HG03432 (cell line): ENCODE measurements at regions not wholly inside any gene's neighbourhood (a gene's known extent, or its start where the extent isn't known, plus 50 kb on each side); places are given as distances from the start of the nearest gene placed in this dataset.
"Not testable (repeated sequence)": the region's sequence is repeated elsewhere in the genome, so short reads cannot be mapped to it uniquely, and the experiment has no call there.

ENCODE experiments used
- ATAC-seq: cut with Tn5 transposase; IDR thresholded peaks from one replicate; pipeline ENCODE4 v1.9.1; 2021; ENCODE audit warnings: mild to moderate bottlenecking, moderate library complexity; ENCODE audit not compliant: unreplicated experiment

DNA sequence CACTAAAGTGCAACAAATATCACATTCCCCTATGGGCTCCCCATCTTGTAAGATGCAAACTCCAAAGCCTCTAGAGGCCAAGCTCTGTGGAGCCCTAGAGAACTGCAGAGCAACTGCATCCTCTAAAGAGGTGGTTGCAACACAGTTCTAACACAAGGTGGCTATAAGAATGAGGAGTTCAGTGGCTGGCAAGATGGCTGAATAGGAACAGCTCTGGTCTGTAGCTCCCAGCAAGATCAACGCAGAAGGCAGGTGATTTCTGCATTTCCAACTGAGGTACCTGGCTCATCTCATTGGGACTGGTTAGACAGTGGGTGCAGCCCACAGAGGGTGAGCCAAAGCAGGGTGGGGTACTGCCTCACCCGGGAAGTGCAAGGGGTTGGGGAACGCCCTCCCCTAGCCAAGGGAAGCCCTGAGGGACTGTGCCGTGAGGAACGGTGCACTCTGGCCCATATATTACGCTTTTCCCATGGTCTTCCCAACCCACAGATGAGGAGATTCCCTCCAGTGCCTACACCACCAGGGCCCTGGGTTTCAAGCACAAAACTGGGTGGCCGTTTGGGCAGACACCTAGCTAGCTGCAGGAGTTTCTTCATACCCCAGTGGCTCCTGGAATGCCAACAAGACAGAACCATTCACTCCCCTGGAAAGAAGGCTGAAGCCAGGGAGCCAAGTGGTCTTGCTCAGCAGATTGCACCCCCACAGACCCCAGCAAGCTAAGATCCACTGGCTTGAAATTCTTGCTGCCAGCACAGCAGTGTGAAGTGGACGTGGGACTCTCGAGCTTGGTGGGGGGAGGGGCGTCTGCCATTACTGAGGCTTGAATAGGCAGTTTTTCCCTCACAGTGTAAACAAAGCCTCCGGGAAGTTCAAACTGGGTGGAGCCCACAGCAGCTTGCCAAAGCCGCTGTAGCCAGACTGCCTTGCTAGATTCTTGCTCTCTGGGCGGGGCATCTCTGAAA is 188.6 kb upstream of the EGLN3 start:
- ATAC-seq = not testable (repeated sequence)

DNA sequence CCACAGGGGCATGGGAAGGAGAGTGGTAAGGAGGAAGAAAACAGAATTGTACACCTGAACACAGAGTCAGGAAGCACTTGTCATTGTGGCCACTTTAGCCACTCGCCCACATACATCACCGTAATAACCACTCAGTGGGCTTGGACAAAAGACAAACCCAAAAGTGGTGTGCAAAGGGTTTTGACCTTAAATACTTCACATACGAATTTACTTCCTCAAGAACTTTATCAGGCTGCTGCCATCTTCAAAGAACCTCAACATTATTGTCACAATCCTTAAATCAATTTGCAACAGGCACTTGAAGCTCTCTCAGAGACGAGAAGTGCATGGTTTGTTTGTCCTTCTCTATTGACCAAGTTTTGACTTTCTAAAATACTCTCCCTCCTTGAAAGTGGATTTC is 187.3 kb upstream of the EGLN3 start:
- ATAC-seq = no peak

- no peak for ATAC-seq
Measured at GRCh38 chr14:34137001-34137745, 186.3 kb upstream of the EGLN3 start.

- ATAC-seq = no peak
Measured at GRCh38 chr14:34135492-34135891, 184.6 kb upstream of the EGLN3 start.

GRCh38 chr14:34134484-34134883 is 183.6 kb upstream of the EGLN3 start:
- ATAC-seq = no peak

- no peak for ATAC-seq
Measured at GRCh38 chr14:34129927-34130552, 179.2 kb upstream of the EGLN3 start.

- no peak for ATAC-seq
Measured at GRCh38 chr14:34128665-34129064, 177.8 kb upstream of the EGLN3 start.

- no peak for ATAC-seq
Measured at GRCh38 chr14:34126586-34126985, 175.7 kb upstream of the EGLN3 start.

DNA sequence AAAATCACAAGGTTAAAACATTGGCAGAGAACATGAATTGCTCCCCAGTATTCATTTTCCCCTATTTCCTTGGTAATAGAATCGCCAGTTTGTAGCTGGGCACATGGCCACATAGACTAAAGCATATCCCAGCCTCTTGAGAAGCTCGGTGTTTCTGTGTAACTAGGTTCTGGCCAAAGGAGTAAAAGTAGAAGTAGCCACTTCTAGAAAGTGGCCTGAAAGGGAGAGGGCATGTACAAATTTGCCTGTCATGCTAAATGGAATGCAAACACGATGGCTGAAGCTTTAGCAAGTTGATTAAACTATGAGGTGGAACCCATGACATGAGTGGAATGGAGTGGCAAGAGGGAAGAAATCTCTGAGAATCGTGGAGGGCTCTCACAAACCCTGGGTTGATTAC is 173.7 kb upstream of the EGLN3 start:
- ATAC-seq = no peak

DNA sequence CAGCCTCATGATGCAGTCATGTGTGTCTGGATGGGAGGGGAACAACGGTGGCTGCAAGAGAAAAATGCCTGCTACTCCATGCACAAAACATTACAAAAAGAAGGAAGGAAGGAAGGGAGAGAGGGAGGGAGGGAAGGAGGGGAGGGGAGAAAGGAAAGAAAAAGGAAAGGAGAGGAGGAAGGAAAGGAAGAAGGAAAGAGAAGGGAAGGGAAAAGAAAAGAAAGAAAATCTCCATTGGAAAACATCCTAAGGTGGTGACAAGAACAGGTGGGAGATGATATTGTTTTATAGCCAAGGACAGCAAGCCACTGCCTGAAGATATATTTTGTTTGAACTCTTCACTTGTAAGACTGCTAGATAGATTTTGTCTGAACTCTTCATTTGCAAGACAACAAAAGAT is 171.8 kb upstream of the EGLN3 start:
- ATAC-seq = no peak

DNA sequence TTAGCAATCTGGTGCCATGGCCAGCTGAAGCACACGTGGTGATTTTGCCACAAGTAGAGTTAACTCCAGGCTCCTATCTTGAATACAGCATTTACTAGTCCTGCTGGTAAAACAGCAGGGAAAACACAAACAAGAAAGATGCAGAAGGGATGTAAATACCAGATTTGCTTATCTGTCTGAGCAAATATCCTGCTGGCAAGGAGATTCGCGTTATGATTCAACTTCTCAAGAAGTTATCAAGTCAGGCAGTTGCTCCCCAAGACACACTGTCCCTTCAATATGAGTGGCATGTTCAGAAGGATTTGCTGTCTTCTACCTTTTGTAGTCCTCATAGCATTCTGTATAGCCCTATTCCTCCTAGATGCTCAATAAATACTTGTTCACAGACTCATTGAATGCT is 171.2 kb upstream of the EGLN3 start:
- no peak for ATAC-seq

- no peak for ATAC-seq
Measured at GRCh38 chr14:34120185-34120977, 169.5 kb upstream of the EGLN3 start.

DNA sequence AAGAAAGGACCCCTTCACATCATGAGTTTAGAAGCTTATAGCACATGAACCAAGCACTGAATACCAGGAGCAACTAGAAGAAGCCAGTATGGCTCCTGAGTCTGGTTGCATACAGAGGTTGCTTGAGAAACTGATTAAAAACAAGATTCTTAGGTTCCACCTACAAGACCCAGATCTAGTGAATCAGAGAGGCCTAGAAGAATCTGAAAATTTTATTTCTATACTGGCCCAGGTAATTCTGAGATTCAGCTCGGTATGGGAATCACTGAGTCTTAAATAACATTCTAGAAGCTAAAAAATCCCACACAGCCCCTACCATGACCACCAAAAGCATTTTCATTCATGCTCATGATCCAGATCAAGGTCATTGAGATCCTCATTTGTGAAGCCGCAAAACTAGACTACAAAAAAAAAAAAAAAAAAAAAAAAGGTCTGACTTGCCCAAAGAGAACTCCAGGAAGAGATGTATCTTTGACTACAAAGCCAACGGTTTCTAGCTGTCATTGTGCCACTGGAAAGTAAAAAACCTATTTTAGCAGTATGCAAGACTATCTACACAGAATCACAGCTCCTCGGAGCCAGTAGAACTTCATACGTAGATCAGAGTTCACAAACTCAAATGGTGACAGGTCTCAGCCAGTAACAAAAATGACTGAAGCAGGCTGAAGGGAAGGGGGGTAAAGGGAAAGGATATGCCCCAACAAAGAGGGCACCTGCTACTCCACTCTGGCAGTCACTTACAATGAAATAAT is 168.4 kb upstream of the EGLN3 start:
- no peak for ATAC-seq

GRCh38 chr14:34113991-34114390 is 163.1 kb upstream of the EGLN3 start:
- no peak for ATAC-seq

GRCh38 chr14:34113005-34113511 is 162.2 kb upstream of the EGLN3 start:
- no peak for ATAC-seq

- no peak for ATAC-seq
Measured at GRCh38 chr14:34111953-34112352, 161.1 kb upstream of the EGLN3 start.

GRCh38 chr14:34111505-34111904 is 160.6 kb upstream of the EGLN3 start:
- no peak for ATAC-seq

DNA sequence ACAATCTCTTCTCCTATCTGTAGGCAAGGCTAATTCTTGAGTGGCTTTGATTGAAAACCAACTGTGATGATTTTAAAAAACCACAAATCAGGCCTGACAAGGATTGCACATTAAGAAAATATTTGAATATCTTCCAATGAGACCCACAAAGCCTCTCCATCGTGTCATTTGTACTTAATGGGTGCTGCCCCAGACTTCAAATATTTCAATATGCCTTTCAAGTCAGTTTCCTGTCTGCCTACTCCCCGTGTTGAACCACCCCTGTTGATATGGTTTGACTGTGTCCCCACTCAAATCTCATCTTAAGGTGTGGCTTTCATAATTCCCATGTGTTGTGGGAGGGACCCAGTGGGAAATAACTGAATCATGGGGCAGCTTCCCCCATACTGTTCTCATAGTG is 159.7 kb upstream of the EGLN3 start:
- ATAC-seq = no peak

GRCh38 chr14:34107441-34107840 is 156.6 kb upstream of the EGLN3 start:
- ATAC-seq = no peak

DNA sequence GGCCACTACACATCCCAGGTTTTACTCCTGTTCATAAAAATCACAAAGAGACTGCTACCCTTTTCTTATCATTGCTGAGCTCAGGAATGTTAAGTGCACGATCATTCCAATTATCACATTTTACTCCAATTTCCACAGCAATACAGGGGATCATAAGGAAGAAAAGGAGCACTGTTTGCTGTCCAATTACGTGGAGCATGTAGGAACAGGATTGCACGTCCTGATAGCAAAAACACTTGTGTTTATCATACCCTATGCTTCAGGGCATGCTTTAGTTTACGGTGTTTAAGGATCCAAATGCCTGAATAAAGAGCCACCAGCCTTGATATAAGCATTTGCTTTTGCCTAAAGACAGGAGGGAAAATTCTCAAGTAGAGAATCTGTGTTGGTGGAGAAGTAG is 155.4 kb upstream of the EGLN3 start:
- no peak for ATAC-seq
